Brain microvascular endothelial cell (primary cell): ENCODE measurements at regions not wholly inside any gene's neighbourhood (a gene's known extent, or its start where the extent isn't known, plus 50 kb on each side); places are given as distances from the start of the nearest gene placed in this dataset.

Source experiments
- DNase-seq: peaks from one replicate; pipeline ENCODE4 v3.0.0-alpha.2; 2020
- H3K27ac ChIP-seq: fragments of 250-450 bp; sonication (Bioruptor Pico); 2 replicates; pipeline ENCODE4 v1.5.1; 2020; ENCODE audit warnings: mild to moderate bottlenecking, moderate library complexity
- H3K27me3 ChIP-seq: fragments of 250-450 bp; sonication (Bioruptor Pico); replicated peaks from 2 replicates; pipeline ENCODE4 v1.5.1; 2020; ENCODE audit warnings: mild to moderate bottlenecking
- H3K36me3 ChIP-seq: fragments of 250-450 bp; sonication (Bioruptor Pico); replicated peaks from 2 replicates; pipeline ENCODE4 v1.5.1; 2020; ENCODE audit warnings: mild to moderate bottlenecking
- H3K4me3 ChIP-seq: 2 replicates; pipeline ENCODE4 v1.5.1; 2011; ENCODE audit warnings: low read depth, mild to moderate bottlenecking, control low read depth, low read length, moderate library complexity
- CTCF ChIP-seq: IDR thresholded peaks from 2 replicates; pipeline ENCODE4 v1.5.1; 2011; ENCODE audit warnings: low read depth, mild to moderate bottlenecking, moderate library complexity, low read length, control low read depth, inconsistent platforms; ENCODE audit errors: missing control alignments
- in situ Hi-C: cut with HindIII; loops from 2 replicates; pipeline ENCODE4 v1.10.0; 2017; ENCODE audit warnings: low sequenced_read_pairs, low pct_ligation_motif_present

DNA sequence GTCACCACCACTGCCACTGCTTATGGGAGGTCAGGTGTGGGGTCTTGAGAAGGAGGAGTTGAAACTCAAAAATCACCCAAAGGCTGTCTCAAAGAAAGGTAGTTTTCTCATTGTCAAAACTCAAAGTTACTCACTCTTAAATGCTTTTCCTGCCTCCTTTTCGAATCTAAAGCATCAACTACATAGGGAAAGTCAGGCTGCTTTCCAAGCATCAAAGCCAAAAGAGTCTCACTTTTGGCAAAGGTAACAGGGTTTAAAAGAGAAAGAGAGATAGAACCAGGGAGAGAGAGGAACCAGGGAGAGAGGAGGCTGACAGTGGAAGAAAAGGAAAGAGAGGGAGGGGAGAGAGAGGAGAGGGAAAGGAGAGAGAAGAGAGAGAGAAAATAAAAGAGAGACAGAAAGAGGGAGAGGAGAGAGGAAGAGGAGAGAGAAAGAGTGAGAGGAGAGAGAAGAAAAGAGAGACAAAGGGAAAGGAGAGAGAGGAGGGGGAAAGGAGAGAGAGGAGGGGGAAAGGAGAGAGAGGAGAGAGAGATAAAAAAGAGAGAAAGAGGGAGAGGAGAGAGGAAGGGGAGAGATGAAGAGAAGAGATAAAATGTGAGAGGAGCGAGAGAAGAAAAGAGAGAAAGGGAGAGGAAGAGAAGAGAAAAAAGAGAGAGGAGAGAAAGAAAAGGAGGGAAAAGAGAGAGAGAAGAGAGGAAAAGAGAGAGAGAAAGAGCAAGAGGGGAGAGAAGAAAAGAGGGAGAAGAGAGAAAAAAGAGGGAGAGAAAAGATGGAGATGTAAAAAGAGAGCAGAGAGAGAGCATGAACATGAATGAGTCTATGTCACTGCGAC, 262.0 kb upstream of the TSHZ3 start:
- Histone ChIP-seq H3K36me3 (no peaks in the 10 kb centered on the region), H3K4me3 (no peak overlapping the region), H3K27me3 (no peaks in the 10 kb centered on the region), H3K27ac (no peak overlapping the region)
- TF ChIP-seq CTCF = no peak
- DNase-seq = no peak
- in situ Hi-C loops = no loop called here

- in situ Hi-C loops = no loop called here
- Histone ChIP-seq H3K36me3 (no peaks in the 10 kb centered on the region), H3K27me3 (no peaks in the 10 kb centered on the region), H3K4me3 (no peak overlapping the region), H3K27ac (no peak overlapping the region)
- TF ChIP-seq CTCF = no peak
- no peak for DNase-seq
These were observed 263.6 kb upstream of the TSHZ3 start for GRCh38 chr19:31612873-31613272.

- TF ChIP-seq CTCF = no peak
- Histone ChIP-seq H3K27me3 (no peaks in the 10 kb centered on the region), H3K4me3 (no peak overlapping the region), H3K27ac (no peak overlapping the region), H3K36me3 (no peaks in the 10 kb centered on the region)
- DNase-seq = no peak
- in situ Hi-C loops = no loop called here
These were observed 264.5 kb upstream of the TSHZ3 start for GRCh38 chr19:31613683-31614219.

- Histone ChIP-seq H3K4me3 (no peak overlapping the region), H3K27me3 (no peaks in the 10 kb centered on the region), H3K27ac (no peak overlapping the region), H3K36me3 (no peaks in the 10 kb centered on the region)
- no peak for TF ChIP-seq CTCF
- no peak for DNase-seq
- in situ Hi-C loops = no loop called here
These were observed 266.8 kb upstream of the TSHZ3 start for GRCh38 chr19:31616031-31616430.

DNA sequence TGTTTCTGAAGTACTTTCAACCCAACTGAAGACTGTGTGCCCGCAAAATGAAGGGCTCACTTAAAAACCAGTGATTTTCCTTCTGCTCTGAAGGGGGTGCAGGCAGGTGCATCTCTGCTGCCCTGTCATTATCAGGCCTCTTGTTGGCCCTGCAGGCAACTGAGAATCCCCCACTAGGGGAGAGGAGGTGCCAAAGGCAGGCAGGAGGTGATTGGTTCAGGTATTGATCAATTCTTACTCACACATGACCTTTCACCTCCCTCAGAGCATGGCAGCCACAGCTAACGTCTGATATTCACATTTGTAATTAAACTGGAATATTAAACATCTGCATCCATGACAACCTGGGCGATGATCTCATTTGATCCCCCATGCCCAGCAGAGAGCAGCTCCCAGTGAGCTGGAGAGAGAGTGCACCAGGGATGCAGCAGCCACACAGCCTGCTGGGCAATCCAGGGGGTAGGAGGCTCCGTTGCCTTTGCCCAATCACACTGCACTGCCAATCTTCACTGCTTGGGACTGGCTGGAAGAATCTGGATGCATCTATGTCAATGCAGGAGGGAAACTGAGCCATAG, 267.9 kb upstream of the TSHZ3 start:
- no peak for TF ChIP-seq CTCF
- no peak overlapping the region for H3K27ac ChIP-seq
- no peak for DNase-seq
- no peak overlapping the region for H3K4me3 ChIP-seq
- H3K36me3 ChIP-seq = no peaks in the 10 kb centered on the region
- H3K27me3 ChIP-seq = no peaks in the 10 kb centered on the region
- in situ Hi-C loops = no loop called here
